ENCODE measurements at regions not wholly inside any gene's neighbourhood (a gene's known extent, or its start where the extent isn't known, plus 50 kb on each side); places are given as distances from the start of the nearest gene placed in this dataset.

DNA sequence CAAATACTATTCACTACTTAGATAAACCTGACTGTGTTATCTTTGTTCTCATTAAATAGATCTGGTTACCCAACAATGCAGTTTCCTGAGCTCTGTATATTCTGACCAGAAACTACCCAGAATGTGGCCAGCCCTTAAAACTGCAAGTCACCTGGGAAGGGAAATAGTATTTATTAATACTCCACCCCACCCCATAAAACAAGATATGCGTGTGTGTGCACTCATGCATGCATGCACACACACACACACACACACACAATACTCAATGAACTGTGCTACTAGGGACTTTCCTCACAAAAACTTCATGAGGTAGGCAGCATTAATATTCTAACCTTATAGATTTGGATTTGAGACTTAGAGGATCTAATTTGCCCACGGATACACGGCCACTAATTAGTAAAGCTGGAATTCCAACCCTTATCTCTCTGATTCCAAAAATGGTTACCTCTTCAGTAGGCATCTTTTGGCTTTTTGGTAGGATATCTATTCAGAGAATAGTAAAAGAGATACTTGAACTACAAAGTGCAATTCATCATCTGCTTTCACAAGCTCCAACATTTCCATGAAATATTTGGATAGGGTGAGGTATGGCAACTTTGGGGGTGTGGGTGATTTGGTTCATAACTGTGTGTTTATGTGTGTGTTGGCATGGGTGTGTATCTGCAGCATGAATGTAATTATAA lies 197.0 kb upstream of the CFAP20DC start:
- H3K4me3 ChIP-seq (ENCODE audit: low read depth, low read length), result no peak overlapping the region
- TF ChIP-seq, protein P1, sequence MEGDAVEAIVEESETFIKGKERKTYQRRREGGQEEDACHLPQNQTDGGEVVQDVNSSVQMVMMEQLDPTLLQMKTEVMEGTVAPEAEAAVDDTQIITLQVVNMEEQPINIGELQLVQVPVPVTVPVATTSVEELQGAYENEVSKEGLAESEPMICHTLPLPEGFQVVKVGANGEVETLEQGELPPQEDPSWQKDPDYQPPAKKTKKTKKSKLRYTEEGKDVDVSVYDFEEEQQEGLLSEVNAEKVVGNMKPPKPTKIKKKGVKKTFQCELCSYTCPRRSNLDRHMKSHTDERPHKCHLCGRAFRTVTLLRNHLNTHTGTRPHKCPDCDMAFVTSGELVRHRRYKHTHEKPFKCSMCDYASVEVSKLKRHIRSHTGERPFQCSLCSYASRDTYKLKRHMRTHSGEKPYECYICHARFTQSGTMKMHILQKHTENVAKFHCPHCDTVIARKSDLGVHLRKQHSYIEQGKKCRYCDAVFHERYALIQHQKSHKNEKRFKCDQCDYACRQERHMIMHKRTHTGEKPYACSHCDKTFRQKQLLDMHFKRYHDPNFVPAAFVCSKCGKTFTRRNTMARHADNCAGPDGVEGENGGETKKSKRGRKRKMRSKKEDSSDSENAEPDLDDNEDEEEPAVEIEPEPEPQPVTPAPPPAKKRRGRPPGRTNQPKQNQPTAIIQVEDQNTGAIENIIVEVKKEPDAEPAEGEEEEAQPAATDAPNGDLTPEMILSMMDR (IDR thresholded peaks at IDR 0.05; ENCODE audit: insufficient read depth, low read depth, low read length, missing control alignments), result no peak
- DNase-seq (ENCODE audit: low read depth), result peak; percentile 69

DNA sequence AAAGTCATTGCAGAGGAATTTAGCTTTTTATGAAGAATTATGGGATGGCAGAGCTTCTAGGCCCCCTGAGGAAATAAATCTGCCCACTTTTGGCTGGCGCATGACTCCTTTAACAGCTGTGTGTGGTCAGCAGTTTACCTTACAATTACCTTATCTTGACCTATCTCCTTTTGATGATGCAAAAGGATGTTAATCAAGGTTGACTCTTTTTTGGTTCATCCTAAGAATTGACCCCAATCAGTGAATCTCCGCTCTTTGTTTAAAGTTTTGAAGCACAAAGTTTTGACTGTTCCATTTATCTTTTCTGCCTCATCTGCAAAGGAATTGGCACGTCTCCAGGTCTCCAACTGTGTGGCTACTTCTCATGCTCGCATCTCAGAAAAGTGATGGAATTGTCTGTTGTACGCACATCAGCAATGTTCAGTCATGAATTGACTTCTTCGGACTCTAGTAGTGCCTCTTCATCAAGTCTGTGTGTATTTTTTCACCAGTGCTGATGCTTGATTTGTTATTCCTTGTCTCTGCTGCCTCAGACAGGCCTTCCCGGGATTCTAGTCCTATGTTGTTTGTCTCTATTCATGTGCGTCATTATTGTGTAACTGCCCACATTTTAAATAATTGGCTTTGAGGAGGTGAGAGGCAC lies 196.2 kb upstream of the CFAP20DC start:
- DNase-seq (ENCODE audit: low read depth), result no peak
- TF ChIP-seq, protein P1 (IDR thresholded peaks at IDR 0.05; ENCODE audit: insufficient read depth, low read depth, low read length, missing control alignments), result no peak
- no peak overlapping the region for H3K4me3 ChIP-seq (ENCODE audit: low read depth, low read length)

DNA sequence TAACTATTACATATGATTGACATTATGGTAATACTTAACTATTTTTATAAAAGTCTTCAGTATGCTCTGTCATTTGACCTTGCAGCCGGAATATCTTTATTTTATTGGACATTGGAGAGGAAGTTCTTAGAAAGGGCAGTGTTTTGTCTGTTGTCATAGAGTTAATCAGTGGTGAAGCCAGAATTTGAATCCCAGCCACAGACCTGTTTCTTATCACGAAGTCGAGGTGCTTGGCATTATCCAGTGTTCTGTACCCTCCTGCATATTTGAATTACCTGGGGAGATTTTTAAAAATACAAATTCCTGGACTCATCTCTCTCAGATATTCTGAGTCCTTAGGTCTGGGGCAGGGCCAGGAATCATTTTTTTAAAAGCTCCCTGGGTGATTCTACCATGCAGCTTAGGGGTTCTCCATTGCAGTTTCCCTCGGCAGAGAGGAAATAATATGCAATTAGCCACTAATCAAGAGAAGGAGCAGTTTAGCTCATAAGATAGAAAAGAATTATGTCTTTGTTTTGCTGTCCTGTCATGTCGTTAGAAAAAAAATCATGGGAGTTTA lies 195.6 kb upstream of the CFAP20DC start:
- no peak for DNase-seq (ENCODE audit: low read depth)
- H3K4me3 ChIP-seq (ENCODE audit: low read depth, low read length), result no peak overlapping the region
- TF ChIP-seq, protein P1 (IDR thresholded peaks at IDR 0.05; ENCODE audit: insufficient read depth, low read depth, low read length, missing control alignments), result no peak

DNA sequence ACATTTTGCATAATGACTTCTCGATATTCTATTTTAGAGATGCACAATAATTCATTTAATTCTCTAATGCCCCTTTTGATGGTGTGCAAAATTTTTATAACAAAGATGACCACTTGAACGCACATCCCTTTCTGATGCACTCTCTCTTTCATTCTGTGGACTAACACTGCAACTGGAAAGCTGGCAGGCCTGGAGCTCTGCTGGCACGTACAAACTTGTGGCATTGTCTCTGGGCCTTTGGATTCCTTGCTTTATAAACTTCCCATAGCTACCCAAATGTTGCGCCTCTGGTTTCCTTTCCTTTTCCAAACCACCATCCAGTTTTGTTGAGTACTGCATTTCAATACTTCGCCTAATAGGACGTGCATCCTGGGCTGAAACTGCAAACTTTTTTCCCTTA lies 194.5 kb upstream of the CFAP20DC start:
- TF ChIP-seq, protein P1 (IDR thresholded peaks at IDR 0.05; ENCODE audit: insufficient read depth, low read depth, low read length, missing control alignments), result no peak
- DNase-seq (ENCODE audit: low read depth), result no peak

DNA sequence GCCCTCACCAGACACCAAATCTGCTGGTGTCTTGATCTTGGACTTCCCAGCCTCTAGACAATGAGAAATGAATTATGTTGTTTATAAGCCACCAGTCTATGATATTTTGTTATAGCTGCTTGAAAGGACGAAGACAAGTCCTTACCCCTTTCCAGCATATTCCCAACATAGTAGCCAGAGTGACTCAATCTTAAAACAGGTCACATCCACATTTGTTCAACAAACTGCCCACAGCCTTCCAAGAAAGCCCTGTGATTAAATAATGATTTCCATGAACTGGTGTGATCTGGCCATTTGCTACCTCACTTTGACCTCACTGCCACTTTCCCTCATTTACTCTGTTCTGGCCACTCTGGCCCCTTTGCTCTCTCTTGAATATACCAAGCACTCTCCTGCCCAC lies 193.7 kb upstream of the CFAP20DC start:
- DNase-seq (ENCODE audit: low read depth), result no peak
- no peak overlapping the region for H3K4me3 ChIP-seq (ENCODE audit: low read depth, low read length)
- TF ChIP-seq, protein P1 (IDR thresholded peaks at IDR 0.05; ENCODE audit: insufficient read depth, low read depth, low read length, missing control alignments), result no peak

More for the DNA sequence above, 194.5 kb upstream of the CFAP20DC start:
- H3K4me3 ChIP-seq (ENCODE audit: low read depth, low read length), result no peak overlapping the region

DNA sequence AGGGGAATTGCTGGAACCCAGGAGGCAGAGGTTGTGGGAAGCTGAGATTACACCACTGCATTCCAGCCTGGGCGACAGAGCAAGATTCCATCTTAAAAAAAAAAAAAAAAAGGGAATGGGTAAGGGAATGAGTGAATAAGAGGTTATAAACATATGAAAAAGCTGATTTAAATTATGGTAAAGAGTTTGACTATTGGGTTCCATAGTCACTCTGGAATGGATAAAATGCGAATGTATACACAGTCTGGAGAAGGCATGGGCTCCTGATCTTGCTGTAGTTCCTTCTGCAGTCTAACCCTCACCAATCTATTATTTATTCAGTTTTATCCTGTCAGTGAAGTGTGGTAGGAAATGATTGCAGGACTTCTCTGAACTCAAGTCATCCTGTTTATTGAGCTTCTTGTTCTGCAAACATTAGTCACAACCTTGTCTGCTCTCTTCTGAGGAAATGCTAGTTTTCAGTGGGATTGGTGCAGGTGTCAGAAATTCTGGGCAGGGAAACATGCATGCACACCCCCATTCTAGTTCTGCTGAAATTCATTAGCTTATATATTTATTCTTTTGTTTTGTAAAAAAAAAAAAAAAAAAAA lies 190.9 kb upstream of the CFAP20DC start:
- no peak for DNase-seq (ENCODE audit: low read depth)
- TF ChIP-seq, protein P1 (IDR thresholded peaks at IDR 0.05; ENCODE audit: insufficient read depth, low read depth, low read length, missing control alignments), result no peak
- H3K4me3 ChIP-seq (ENCODE audit: low read depth, low read length), result no peak overlapping the region

All from GM12865 (cell line).